ENCODE measurements at regions not wholly inside any gene's neighbourhood (a gene's known extent, or its start where the extent isn't known, plus 50 kb on each side); places are given as distances from the start of the nearest gene placed in this dataset.
"Not testable (repeated sequence)": the region's sequence is repeated elsewhere in the genome, so short reads cannot be mapped to it uniquely, and the experiment has no call there.

DNA sequence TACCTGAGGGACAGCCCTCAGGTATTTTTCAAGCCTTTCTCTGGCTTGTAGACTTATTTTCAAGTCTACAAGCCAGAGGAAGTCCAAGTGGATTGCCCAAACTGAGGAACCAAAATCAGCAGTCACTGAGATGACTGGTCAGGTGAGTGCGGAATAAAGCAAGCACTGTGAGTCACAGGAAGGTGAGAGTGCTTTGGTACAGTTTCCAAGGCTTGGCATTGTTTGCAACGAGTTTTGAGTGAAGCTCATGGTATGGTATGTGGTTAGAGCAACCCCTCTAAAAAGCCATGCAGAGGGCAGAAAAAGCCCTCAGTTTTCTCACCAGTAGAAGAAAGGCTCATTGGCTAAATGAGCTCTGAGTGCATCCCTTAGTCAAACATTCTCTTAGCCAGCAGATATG is 112.8 kb upstream of the EOLA2 start:
- DNase-seq (ENCODE audit: low read depth in 1 of 2, low spot score in 1 of 2), result no peak

DNA sequence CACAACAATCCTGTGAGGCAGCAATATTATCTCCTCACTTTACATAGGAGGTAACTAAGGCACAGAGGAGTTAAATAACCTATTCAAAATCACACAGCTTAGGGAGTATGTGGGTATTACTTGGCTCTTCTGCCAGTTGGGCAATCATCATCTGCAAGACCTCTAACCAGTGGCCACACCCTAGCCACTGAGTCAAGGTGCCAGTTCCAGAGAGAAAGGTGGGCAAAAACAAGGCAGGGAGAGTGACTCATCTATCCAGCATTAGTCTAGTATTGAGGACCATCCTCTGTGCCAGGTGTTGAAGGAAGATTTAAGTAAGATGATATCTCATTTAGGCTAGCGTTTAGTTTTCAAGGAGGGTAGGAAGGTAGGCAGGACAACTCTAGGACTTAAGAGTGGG is 113.9 kb upstream of the EOLA2 start:
- DNase-seq (ENCODE audit: low read depth in 1 of 2, low spot score in 1 of 2), result no peak

DNA sequence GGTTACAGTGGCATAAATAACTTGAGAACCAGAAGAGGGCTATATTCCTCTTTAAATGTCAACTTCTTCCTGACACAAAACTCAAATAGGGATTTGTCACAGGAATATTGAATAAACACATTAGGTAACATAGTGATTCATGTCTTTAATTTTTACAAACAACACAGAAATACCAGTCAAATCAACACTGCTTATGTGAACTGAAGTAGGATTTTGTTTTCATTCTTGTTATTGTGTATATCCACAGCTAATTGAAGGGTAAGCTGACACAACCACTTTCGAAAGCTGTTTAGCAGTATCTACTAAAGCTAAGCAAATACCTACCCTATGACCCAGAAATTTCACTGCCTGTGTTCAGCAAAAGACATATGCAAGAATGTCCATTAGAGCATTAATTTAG is 120.4 kb upstream of the EOLA2 start:
- no peak for DNase-seq (ENCODE audit: low read depth in 1 of 2, low spot score in 1 of 2)

DNA sequence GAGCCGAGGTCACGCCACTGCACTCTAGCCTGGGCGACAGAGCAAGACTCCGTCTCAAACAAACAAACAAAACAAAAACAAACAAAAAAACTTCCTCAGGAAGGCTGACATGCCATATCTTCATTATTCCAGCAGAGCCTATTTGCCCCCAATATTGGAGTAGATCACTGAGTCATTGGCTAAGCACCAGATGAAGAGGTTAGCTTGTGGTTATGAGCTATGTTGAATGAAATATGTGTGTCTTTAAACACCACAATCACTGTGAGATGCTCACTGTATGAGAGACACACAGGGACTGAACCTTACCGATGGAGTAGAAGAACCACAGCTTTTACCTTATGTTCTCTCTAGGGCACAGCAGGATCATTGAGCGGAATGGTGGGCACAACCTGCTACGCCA is 122.1 kb upstream of the EOLA2 start:
- DNase-seq (ENCODE audit: low read depth in 1 of 2, low spot score in 1 of 2), result no peak

DNA sequence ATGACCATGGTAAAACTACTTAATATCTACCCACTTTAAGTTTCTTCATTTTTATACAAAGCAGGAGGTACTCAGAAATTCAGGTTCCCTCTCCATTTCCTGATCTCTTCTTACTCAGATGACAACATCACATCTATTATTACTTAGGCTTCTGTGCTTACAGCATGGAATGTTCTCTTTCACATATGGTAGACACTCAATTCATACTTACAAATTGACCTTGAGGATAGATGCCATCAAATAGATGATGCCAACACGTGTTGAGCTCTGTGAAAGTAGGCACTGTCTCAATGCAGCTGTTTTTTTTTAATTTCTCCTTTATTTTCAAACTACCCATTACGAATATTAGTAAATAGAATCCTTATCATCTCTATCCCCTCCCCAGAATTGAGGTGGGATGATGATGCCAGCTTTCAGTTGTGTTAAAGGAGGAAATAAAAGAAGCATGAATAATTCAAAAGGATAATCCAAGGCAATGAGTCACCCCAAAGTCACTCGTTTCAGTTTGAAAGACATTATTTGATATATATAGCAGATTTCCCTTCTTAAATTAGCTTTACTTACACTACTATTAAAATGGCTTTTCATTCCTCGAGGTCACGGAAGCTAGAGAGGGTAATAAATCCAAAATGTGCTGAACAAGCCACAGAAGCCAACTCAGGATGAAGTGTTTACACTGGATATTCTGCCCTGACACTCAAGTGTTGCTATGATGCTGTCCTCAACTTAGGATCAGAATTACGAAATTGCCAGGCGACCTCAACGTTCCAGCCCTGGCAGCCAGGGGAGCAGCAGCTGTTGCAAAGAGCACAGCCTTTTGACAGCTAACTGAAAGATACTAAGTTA is 124.2 kb upstream of the EOLA2 start:
- no peak for DNase-seq (ENCODE audit: low read depth in 1 of 2, low spot score in 1 of 2)

DNA sequence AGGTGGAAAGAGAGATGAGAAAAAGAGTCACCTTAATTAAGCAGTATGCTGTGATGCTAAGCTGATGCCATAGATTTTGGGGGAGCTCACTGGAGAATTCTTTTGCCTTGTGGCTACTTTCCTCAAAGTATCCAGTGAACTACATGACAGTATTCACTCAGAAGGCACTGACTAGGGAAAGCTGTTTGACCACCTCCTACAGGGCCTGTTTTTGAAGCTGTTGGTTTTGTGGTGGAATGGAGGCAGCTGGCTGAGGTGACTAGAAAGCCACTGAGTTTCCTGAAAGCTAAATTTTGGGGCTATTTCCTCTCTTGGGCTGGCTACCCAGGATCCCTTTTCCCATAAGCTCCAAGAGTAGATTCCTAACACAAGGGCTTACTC is 124.8 kb upstream of the EOLA2 start:
- no peak for DNase-seq (ENCODE audit: low read depth in 1 of 2, low spot score in 1 of 2)

DNA sequence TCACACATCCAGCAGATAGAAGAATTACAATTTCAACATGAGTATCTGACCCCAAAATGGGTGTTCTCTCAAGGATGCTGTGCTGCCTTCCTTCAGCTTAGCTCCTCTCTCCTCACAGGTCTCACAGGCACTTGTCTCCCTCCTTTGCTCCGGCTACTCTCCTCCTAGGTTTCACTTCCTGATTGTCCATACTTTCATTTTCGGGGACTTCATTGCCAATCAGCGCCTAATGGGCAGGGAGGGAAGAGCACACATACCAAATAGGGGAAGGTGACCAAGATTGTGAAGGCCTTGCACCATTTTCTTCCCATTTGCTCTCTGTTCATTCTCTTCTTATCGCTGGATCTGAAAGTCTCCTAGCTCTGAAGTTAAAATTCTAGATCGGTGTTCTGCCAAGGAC is 125.4 kb upstream of the EOLA2 start:
- DNase-seq (ENCODE audit: low read depth in 1 of 2, low spot score in 1 of 2), result no peak

DNA sequence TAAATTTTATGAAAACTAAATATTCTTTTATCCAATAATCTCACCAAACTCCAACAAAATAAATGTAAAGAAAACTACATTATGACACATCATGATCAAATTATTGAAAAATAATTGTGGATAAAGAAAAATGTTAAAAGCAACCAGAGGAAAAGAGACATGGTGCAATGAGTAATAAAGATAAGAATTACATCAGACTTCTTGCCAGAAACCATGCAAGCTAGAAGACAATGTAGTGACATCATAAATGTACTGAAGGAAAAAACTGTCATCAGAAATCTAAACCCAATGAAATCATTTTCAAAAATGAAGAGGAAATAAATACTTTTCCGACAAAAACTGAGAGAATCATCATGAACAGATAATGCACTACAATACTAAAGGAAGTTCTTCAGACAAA is 135.9 kb upstream of the EOLA2 start:
- no peak for DNase-seq (ENCODE audit: low read depth in 1 of 2, low spot score in 1 of 2)

DNA sequence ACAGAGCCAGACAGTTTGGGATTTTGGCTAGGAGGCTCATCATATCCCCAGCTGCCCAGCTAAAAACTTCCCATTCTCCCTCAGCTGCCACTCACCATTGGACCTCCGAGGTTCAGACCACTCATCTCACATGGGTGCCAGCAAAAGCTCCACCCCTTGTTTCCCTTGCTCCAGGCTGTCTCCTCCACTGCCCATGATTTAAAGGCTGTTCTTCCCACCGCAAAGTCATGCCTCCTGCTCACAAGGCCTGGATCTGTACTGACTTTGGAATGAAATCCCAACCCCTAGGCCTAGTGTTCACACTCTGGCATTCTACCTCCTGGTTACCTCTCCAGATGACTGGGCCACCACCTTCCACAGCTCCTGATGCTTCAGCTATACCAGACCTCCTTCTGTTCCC is 142.2 kb upstream of the EOLA2 start:
- no peak for DNase-seq (ENCODE audit: low read depth in 1 of 2, low spot score in 1 of 2)

DNA sequence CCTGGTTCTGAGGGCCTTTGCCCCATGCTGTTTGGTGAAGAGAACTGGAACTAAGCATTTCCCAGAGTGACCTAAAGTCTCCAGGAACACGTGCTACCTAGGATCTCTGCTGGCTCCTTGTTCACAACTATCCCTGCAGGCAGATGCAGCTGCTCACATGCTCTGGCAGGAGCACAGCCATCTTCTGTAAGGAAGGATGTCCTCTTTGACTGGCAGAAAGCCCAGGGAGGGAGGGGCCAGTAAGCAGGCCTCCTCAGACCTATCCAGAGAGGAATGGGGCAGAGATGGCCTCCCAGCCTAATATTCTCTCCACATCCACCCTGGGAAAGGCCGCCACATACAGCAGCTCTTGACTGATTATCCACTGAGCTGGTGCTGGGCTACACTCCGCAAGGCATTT is 142.8 kb upstream of the EOLA2 start:
- DNase-seq (ENCODE audit: low read depth in 1 of 2, low spot score in 1 of 2), result no peak

DNA sequence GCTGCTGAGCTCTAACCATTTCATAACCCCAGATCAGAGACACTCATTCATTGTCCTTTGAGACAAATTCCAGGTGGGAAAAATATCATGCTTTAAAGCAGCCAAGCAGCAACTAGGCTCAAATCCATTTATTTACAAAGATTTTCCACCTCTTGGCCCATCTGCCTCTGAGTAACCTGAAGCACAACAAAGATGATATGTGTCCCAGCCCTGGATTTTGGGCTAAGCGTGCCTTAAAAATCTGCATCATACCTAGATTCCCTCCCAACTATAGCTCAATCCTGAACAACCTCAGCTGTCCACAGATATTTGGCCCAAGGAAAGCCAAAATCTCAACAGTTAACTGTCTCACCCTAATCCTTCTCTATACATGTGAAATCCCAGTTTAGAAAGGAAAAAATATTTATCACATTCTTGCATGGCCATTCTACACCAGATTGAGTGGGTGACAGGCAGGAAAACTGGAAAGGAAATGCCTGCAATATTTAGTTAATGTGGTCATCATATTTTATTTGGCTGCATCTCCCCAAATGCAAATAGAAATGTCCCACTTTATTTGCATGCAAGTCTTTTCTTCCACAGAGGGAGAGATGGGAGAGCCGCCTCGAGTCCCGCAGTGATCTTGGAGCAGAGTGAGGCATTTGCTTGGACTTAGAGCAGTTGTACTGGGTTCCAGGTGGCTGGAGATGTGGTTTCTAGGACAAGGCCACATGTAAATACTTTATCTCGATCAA is 146.4 kb upstream of the EOLA2 start:
- no peak for DNase-seq (ENCODE audit: low read depth in 1 of 2, low spot score in 1 of 2)

DNA sequence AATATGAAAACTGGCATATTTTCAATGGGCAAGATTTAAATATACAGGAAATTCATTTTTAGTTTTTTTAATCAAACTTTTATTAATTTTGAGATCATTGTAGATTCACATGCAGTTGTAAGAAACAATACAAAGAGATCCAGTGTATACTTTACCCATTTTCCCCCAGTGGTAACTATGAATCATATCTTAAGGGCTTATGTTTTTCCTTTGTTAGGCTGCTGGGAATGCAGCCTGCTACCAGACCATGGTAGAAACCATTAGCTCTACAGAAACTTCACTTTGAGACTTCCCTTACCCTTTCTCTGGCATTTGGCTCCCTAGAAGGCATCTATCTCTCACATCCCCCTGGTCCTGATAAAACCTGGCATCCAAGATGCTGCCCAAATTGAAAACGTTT is 147.6 kb upstream of the EOLA2 start:
- no peak for DNase-seq (ENCODE audit: low read depth in 1 of 2, low spot score in 1 of 2)

DNA sequence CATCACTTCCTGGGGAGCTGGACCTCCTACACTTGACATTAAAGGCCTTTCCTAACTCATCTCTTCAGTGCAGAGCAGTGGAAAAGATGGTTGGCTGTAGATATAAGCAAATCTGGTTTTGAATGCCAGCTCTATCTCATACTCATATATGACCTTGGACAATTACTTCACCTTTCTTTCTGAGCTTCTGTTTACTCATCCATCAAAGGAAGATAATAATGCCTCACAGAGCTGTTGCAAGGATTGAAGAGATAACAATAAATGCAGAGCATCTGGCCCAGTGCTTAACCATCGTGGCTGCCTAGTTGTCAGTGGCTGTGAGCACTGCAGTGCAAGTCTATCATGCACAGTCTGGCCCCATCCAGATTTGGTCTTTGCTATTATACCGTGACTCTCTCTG is 148.1 kb upstream of the EOLA2 start:
- DNase-seq (ENCODE audit: low read depth in 1 of 2, low spot score in 1 of 2), result no peak

DNA sequence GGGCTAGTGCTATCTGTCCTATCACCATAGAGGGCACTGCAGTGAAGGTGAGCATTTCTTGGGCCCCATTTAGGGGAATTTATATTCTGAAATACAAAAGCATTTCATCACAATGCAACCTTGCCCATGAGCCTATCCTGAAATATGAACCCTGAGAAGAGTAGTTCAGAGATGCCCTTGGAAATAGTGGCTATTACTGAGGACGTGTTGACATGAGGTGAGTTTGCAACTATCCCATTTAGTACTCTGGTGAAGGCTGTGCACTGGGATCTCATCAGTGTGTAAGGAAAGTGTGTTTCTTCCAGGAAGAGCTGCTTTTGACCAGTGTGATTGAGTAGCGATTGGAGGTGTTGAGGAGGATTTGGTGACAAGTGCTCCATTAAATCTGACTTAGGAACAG is 149.3 kb upstream of the EOLA2 start:
- DNase-seq (ENCODE audit: low read depth in 1 of 2, low spot score in 1 of 2), result no peak

DNA sequence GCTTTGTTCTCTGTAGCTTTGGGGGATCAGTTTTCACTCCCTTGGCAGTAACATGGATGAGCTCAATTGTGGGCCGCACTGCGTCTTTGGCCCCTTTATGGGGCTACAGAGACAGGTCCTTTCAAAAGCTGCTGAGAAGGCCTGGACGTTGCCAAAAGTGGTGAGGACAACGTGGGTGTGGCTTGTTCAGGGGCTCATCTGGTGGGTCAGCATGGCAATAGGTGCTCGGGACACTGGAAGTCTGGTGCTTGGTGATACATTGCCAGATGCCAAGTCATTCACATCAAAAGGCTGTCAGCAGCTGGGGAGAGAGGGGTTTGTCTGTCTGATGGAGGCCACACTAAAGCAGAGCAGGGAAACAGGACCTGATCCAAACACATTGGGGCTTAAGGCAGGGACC is 149.8 kb upstream of the EOLA2 start:
- no peak for DNase-seq (ENCODE audit: low read depth in 1 of 2, low spot score in 1 of 2)

DNA sequence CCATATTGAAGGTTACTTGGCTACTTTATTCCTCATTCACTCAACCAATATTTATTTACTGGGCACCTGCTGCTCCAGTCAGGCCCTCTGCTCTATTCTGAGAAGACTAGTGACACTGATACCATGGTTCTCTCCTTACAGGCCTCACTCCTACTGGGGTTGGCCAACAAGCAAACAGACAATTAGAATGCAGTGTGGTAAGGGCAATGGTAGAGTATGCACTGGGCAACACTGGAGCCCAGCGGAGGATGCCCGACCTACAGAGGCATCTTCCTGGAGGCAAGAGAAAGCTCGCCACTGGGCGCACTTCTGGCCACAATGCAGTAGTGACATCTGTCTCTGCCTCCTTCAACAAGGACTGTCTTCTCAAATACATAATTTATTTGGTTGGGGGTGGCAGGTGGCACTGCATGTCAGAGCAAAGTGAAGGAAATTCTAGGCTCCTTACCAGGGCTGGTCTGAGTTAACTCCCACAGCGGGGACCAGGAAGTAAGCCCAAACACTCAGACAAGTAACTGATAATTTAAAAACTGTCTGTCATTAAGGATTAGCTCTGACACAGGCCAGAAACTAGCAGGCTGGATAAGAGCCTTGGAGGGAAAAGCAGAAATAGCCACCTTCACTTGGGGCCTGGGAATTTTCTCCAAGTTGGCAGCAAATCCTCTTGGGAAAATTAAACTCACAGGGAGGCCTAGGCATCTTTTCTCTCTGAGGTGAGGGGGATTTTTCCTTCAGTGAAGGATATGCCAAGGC is 150.7 kb upstream of the EOLA2 start:
- no peak for DNase-seq (ENCODE audit: low read depth in 1 of 2, low spot score in 1 of 2)

DNA sequence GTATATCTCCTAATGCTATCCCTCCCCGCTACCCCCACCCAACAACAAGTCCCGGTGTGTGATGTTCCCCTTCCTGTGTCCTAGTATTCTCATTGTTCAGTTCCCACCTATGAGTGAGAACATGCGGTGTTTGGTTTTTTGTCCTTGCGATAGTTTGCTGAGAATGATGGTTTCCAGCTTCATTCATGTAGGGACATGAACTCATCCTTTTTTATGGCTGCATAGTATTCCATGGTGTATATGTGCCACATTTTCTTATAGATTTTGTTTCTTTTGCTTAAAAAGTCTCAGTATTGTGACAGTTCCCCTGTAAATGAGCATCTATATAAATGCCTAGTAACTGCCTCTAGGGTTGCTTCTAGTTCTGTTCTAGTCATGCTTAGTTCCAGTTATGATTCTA is 153.0 kb upstream of the EOLA2 start:
- DNase-seq (ENCODE audit: low read depth in 1 of 2, low spot score in 1 of 2), result not testable (repeated sequence)

DNA sequence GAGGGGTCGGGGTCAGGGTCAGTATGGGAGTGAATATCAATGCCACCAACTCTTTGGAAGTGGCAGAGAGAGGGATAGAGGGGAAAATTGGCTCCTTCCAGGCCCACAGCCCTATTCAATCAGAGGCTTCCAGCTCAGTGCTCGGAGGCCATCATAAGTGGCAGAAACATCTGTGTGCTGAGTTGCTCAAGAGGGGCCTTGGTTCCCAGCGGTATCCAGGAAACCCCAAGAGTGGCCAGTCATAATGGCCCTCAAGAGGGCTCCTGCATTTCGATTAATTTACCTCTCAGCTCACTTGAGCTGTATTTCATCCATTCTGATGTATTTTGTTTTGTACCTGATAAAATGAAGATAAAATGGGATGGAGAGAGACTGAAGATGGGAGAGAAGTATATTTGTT is 154.3 kb upstream of the EOLA2 start:
- DNase-seq (ENCODE audit: low read depth in 1 of 2, low spot score in 1 of 2), result no peak

DNA sequence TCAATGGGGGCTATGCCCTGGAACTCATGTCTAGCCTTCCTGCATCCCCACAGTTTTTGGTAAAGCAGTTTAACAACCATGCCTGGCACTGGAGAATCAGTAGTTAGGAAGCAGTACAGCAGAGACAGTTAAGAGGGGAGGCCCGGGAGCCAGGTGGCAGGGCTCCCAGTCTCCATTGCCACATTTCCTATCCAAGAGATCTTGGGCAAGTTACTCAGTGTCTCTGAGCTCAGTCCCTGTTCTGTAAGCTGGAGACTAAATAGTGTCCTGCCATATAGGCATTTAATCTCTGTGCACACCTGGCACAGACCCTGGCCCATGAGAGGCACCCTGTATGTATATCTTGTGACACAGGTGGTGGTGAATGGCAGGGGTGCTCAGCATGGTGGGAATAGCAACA is 156.1 kb upstream of the EOLA2 start:
- DNase-seq (ENCODE audit: low read depth in 1 of 2, low spot score in 1 of 2), result no peak

DNA sequence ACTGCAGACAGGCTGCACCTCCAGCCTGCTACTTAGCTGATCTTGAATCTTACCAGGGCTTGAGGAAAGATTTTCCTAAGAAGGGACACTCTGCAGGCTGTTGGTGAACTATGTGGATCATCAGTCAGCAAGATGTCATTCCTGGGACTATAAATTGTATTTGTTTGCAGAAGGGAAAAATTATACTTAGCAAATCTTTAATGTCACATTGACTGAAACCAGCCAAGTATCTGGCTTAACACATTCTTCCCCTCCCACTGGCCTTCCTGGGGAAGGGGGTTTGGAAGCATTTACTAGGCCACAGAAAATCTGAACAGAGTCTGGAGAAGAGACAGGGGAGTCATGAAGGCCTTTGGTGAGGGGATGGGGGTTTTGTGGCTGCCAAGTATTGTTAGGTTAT is 156.7 kb upstream of the EOLA2 start:
- no peak for DNase-seq (ENCODE audit: low read depth in 1 of 2, low spot score in 1 of 2)

DNA sequence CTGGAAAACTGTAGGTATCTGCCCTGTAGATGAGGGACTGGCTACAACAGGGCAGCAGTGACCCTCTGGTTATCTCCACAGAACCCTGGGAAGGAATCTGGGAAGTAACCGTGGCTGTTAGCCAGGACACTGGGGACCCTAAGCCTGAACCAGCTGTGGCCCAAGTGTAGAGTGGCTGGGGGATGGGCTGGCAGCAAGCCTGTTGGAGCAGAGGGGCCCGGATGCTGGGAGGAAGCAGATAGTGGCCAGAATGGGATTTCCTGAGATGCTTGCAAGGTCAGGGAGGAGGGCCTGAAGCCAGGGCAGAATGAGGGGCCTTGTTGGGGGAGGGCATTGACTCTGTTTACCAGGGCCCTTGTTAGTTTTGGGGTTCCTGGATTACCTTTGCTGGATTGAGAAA is 161.0 kb upstream of the EOLA2 start:
- no peak for DNase-seq (ENCODE audit: low read depth in 1 of 2, low spot score in 1 of 2)

DNA sequence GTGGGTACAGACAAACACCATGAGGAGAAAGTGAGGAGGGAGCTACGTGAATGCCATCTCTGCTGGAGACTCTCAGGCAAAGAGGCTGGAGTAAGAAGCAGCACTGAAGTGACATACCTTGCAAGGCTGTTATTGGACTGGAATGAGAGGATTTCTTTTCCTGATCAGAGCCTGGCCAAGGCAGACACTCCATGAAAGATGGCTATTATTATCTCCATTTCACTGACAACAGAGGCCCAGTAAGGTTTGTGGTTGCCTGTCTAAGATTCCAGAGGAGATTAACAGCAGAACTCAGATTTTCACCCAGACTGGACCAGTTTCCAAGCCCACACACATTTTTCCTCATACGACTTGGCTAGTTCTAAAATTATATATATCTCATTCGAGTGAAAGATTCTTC is 162.0 kb upstream of the EOLA2 start:
- DNase-seq (ENCODE audit: low read depth in 1 of 2, low spot score in 1 of 2), result no peak

Data from activated T-helper 1 cell treated with anti-CD3 and anti-CD28 coated beads, Interleukin-2, amount 50 U/mL, for 16 hours (primary cell).